GM12878 (cell line): ENCODE measurements at regions not wholly inside any gene's neighbourhood (a gene's known extent, or its start where the extent isn't known, plus 50 kb on each side); places are given as distances from the start of the nearest gene placed in this dataset.

ENCODE experiments used
- ATAC-seq: fragments of 200-7000 bp; cut with Tn5 transposase; 3 replicates; pipeline ENCODE4 v1.9.1; 2020; ENCODE audit warnings: mild to moderate bottlenecking, moderate library complexity
- BruUV-seq: library from RNA; stranded (reverse); fragments of 400-500 nt; replicated peaks from 2 replicates; lab custom pipeline; 2021; lab: Mats Ljungman, UMichigan
- CTCF ChIA-PET: fragments of 300-600 bp; sonication (Branson Sonifier 250); formaldehyde crosslinking; extraction: SDS; loops from one replicate; lab custom pipeline; 2021; ENCODE audit warnings: inconsistent platforms; lab: Yijun Ruan, JAX
- POLR2A ChIA-PET: fragments of 350-600 bp; formaldehyde crosslinking; extraction: SDS; loops from one replicate; lab custom pipeline; 2021; ENCODE audit warnings: inconsistent platforms; lab: Charles Lee
- RAD21 ChIA-PET: fragments of 300-600 bp; sonication (Branson Sonifier 250); formaldehyde crosslinking; loops from one replicate; lab custom pipeline; 2023; ENCODE audit warnings: antibody characterized with exemption; ENCODE audit not compliant: unreplicated experiment; lab: Charles Lee
- SMC1A ChIA-PET: fragments of 300-600 bp; sonication (Branson Sonifier 250); formaldehyde crosslinking; loops from one replicate; lab custom pipeline; 2023; ENCODE audit not compliant: unreplicated experiment, uncharacterized antibody; lab: Charles Lee
- DNase-seq: peaks from one replicate; pipeline ENCODE4 v3.0.0-alpha.2; 2011; ENCODE audit warnings: low read depth, low spot score
- FAIRE-seq: peaks from 3 replicates; lab custom pipeline; 2011; peaks lifted over from hg19 to GRCh38; lab: Jason Lieb, UNC
- H2AFZ ChIP-seq: 2 replicates; pipeline ENCODE4 v1.6.0; 2011; ENCODE audit warnings: low read depth, low read length, control low read depth; ENCODE audit not compliant: control insufficient read depth
- H3K27ac ChIP-seq: 2 replicates; pipeline ENCODE4 v1.5.1; 2011; ENCODE audit warnings: control low read depth; ENCODE audit not compliant: control insufficient read depth, insufficient read depth
- H3K27me3 ChIP-seq, 2 experiments: replicated peaks in 1 of 2; 2 replicates each; pipeline versions ENCODE4 v1.6.0 to v1.6.1; 2011; ENCODE audit warnings: low read length in 1 of 2; ENCODE audit not compliant: control insufficient read depth in 2 of 2, insufficient read depth in 2 of 2
- H3K36me3 ChIP-seq, 2 experiments: 2 replicates each; pipeline ENCODE4 v1.5.1; 2011; ENCODE audit warnings: low read length in 1 of 2; ENCODE audit not compliant: control insufficient read depth in 2 of 2, insufficient read depth in 2 of 2
- H3K4me1 ChIP-seq: 2 replicates; pipeline ENCODE4 v1.6.1; 2011; ENCODE audit warnings: mild to moderate bottlenecking, low read length, moderate library complexity, mixed read lengths; ENCODE audit not compliant: control insufficient read depth, insufficient read depth
- H3K4me2 ChIP-seq: 2 replicates; pipeline ENCODE4 v1.6.0; 2011; ENCODE audit warnings: control low read depth; ENCODE audit not compliant: control insufficient read depth, insufficient read depth
- H3K4me3 ChIP-seq: fragments of 200-600 bp; sonication (generic); 2 replicates; pipeline ENCODE4 v1.5.1; 2016
- H3K79me2 ChIP-seq: 2 replicates; pipeline ENCODE4 v1.6.0; 2011; ENCODE audit warnings: low read length; ENCODE audit not compliant: control insufficient read depth, insufficient read depth
- H3K9ac ChIP-seq: 2 replicates; pipeline ENCODE4 v1.8.0; 2011; ENCODE audit warnings: low read length, control low read depth, mixed read lengths; ENCODE audit not compliant: control insufficient read depth, insufficient read depth
- H3K9me3 ChIP-seq: replicated peaks from 3 replicates; pipeline ENCODE4 v1.5.1; 2011; ENCODE audit warnings: mild to moderate bottlenecking, low read length; ENCODE audit not compliant: control insufficient read depth, insufficient read depth
- H4K20me1 ChIP-seq: 2 replicates; pipeline ENCODE4 v1.6.0; 2011; ENCODE audit not compliant: control insufficient read depth, insufficient read depth
- ATF2 ChIP-seq: IDR thresholded peaks from 2 replicates; pipeline ENCODE4 v1.6.1; 2012; ENCODE audit warnings: low read length, inconsistent platforms
- ATF7 ChIP-seq: fragments of 450-650 bp; IDR thresholded peaks from 2 replicates; pipeline ENCODE4 v1.6.1; 2016; ENCODE audit warnings: low read depth, mild to moderate bottlenecking
- BCL11A ChIP-seq: IDR thresholded peaks from 2 replicates; pipeline ENCODE4 v1.6.1; 2011; ENCODE audit warnings: low read depth, low read length
- BCL3 ChIP-seq: IDR thresholded peaks from 2 replicates; pipeline ENCODE4 v1.6.1; 2011; ENCODE audit warnings: borderline replicate concordance, low read depth, mild to moderate bottlenecking, moderate library complexity, low read length; ENCODE audit not compliant: insufficient read depth, poor library complexity, severe bottlenecking
- CREB1 ChIP-seq: IDR thresholded peaks from 2 replicates; pipeline ENCODE4 v1.6.1; 2012; ENCODE audit warnings: low read depth, mild to moderate bottlenecking, inconsistent platforms
- EP300 ChIP-seq, 2 experiments: fragments of 150-350 bp in 1 of 2; IDR thresholded peaks; 2 replicates each; pipeline ENCODE4 v1.6.1; 2011 to 2012; ENCODE audit warnings: low read depth in 2 of 2, low read length in 2 of 2, borderline replicate concordance in 1 of 2, improper control_type of control experiment in 1 of 2, inconsistent platforms in 1 of 2; ENCODE audit not compliant: control insufficient read depth in 1 of 2
- FOXM1 ChIP-seq: IDR thresholded peaks from 2 replicates; pipeline ENCODE4 v1.6.1; 2012; ENCODE audit warnings: low read depth, mild to moderate bottlenecking, inconsistent platforms, low read length, moderate library complexity
- IKZF1 ChIP-seq: fragments of 450-650 bp; conservative IDR thresholded peaks from 2 replicates; pipeline ENCODE4 v1.6.1; 2017; ENCODE audit warnings: antibody characterized with exemption, mild to moderate bottlenecking
- IKZF2 ChIP-seq, 2 experiments: fragments of 450-650 bp; IDR thresholded peaks; 2 replicates each; pipeline ENCODE4 v1.6.1; 2017; ENCODE audit warnings: mild to moderate bottlenecking in 2 of 2, moderate library complexity in 2 of 2
- IRF4 ChIP-seq: IDR thresholded peaks from 2 replicates; pipeline ENCODE4 v1.6.1; 2011; ENCODE audit warnings: low read depth, low read length
- LARP7 ChIP-seq: fragments of 450-650 bp; IDR thresholded peaks from 2 replicates; pipeline ENCODE4 v1.6.1; 2017; ENCODE audit warnings: mild to moderate bottlenecking
- MEF2B ChIP-seq: fragments of 450-650 bp; IDR thresholded peaks from 2 replicates; pipeline ENCODE4 v1.6.1; 2018; ENCODE audit warnings: mild to moderate bottlenecking, moderate library complexity; ENCODE audit not compliant: partially characterized antibody, poor library complexity, severe bottlenecking
- MTA2 ChIP-seq: fragments of 450-650 bp; IDR thresholded peaks from 2 replicates; pipeline ENCODE4 v1.6.1; 2016; ENCODE audit warnings: low read depth, mild to moderate bottlenecking, moderate library complexity
- NFYA ChIP-seq: IDR thresholded peaks from 2 replicates; pipeline ENCODE4 v1.6.1; 2011; ENCODE audit warnings: low read depth, mild to moderate bottlenecking, low read length, improper control_type of control experiment, borderline replicate concordance
- NR2C1 ChIP-seq: fragments of 450-650 bp; IDR thresholded peaks from 2 replicates; pipeline ENCODE4 v1.6.1; 2017; ENCODE audit warnings: antibody characterized with exemption, mild to moderate bottlenecking, moderate library complexity
- REST ChIP-seq: IDR thresholded peaks from 2 replicates; pipeline ENCODE4 v1.6.1; 2012; ENCODE audit warnings: mild to moderate bottlenecking, low read depth, low read length
- SPI1 ChIP-seq: IDR thresholded peaks from 2 replicates; pipeline ENCODE4 v1.6.1; 2011; ENCODE audit warnings: low read depth, mild to moderate bottlenecking, low read length, moderate library complexity, borderline replicate concordance; ENCODE audit not compliant: insufficient read depth
- WGBS: methylation state at CpG from one replicate; pipeline ENCODE4 v1.1.6; 2016; ENCODE audit warnings: low lambda C conversion rate; ENCODE audit not compliant: insufficient replicate concordance, insufficient coverage; ENCODE audit errors: missing lambda C conversion rate; 5-methylcytosine and 5-hydroxymethylcytosine counted together
- in situ Hi-C: fragments of 300-500 bp; cut with MboI; formaldehyde crosslinking; loops from 9 replicates; pipeline ENCODE4 v1.14.3; 2018; ENCODE audit warnings: mixed read lengths
- intact Hi-C: fragments of 100-400 bp; cut with micrococcal nuclease; formaldehyde crosslinking; loops from one replicate; pipeline ENCODE4 v1.14.2; 2022; ENCODE audit not compliant: unreplicated experiment

GRCh38 chr3:87949189-87949878, 109.5 kb downstream of the CGGBP1 start:
- ChIA-PET POLR2A (no interaction called here), CTCF (no interaction called here), RAD21 (interaction anchor here (0.9 to 1.3 kb wide), 2 partner anchors 274 to 662 kb away, joined by 3 read pairs; no protein-coding TSS in a partner anchor), SMC1A (interaction anchor here (0.8 to 1.9 kb wide), 3 partner anchors 20 to 55 kb away, joined by 3 to 5 read pairs (median 3); no protein-coding TSS in a partner anchor)
- intact Hi-C loops (loop anchor here (1.0 kb wide), 1 partner anchor 48 kb away; no protein-coding TSS in a partner anchor), in situ Hi-C loops (no loop called here)
- Histone ChIP-seq H3K79me2 (no peaks in the 10 kb centered on the region), H3K4me1 (no peaks in the 10 kb centered on the region; the same call in 1 of the 2 replicates), H3K9ac (no peak overlapping the region; the same call in 1 of the 2 replicates), H3K4me3 (peak overlapping the region; percentile 18; the same call in 1 of the 2 replicates), H2AFZ (peak overlapping the region; percentile 68), H3K27me3 (no peaks in the 10 kb centered on the region), H3K36me3 (no peaks in the 10 kb centered on the region), H3K9me3 (no peaks in the 10 kb centered on the region), H4K20me1 (no peaks in the 10 kb centered on the region), H3K27ac (peak overlapping the region; percentile 20; the same call in 1 of the 2 replicates), H3K4me2 (peak overlapping the region; percentile 12)
- DNase-seq (peak; percentile 67), ATAC-seq (peak; percentile 96), FAIRE-seq (peak; percentile 68)
- no TSS peak for BruUV-seq
- 0% methylated on average over 4 of the region's 4 CpGs for WGBS
- TF ChIP-seq REST (no peak), ATF7 (0 out of 2 replicates have a peak, but pooled peaks have one; percentile 10), LARP7 (no peak), MTA2 (peak; percentile 61), NFYA (no peak), FOXM1 (peak; percentile 33; the same call in 1 of the 2 replicates), SPI1 (no peak), EP300 (IDR thresholded peaks at IDR 0.05; ENCODE audit: borderline replicate concordance in 1 of 2, control insufficient read depth in 1 of 2, low read depth in 2 of 2, low read length in 2 of 2) (peak in 1 of 2 experiments; percentile 22; a peak in 1 of 4 replicates), BCL11A (0 out of 2 replicates have a peak, but pooled peaks have one; percentile 15), IKZF2 (IDR thresholded peaks at IDR 0.05) (peak; percentile 11 to 48; a peak in 1 of 4 replicates), MEF2B (peak; percentile 86), IRF4 (0 out of 2 replicates have a peak, but pooled peaks have one; percentile 7), BCL3 (no peak), ATF2 (0 out of 2 replicates have a peak, but pooled peaks have one; percentile 8), CREB1 (no peak), IKZF1 (peak; percentile 26; the same call in 1 of the 2 replicates), NR2C1 (no peak)
